ENCODE measurements at regions not wholly inside any gene's neighbourhood (a gene's known extent, or its start where the extent isn't known, plus 50 kb on each side); places are given as distances from the start of the nearest gene placed in this dataset.

GRCh38 chr2:9115229-9115628 lies 91.4 kb upstream of the ASAP2 start:
- TF ChIP-seq ZFX (IDR thresholded peaks at IDR 0.05; ENCODE audit: borderline replicate concordance), result no peak
- TF ChIP-seq, protein P1, sequence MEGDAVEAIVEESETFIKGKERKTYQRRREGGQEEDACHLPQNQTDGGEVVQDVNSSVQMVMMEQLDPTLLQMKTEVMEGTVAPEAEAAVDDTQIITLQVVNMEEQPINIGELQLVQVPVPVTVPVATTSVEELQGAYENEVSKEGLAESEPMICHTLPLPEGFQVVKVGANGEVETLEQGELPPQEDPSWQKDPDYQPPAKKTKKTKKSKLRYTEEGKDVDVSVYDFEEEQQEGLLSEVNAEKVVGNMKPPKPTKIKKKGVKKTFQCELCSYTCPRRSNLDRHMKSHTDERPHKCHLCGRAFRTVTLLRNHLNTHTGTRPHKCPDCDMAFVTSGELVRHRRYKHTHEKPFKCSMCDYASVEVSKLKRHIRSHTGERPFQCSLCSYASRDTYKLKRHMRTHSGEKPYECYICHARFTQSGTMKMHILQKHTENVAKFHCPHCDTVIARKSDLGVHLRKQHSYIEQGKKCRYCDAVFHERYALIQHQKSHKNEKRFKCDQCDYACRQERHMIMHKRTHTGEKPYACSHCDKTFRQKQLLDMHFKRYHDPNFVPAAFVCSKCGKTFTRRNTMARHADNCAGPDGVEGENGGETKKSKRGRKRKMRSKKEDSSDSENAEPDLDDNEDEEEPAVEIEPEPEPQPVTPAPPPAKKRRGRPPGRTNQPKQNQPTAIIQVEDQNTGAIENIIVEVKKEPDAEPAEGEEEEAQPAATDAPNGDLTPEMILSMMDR (IDR thresholded peaks at IDR 0.05), result no peak

GRCh38 chr2:9114458-9114857 lies 92.2 kb upstream of the ASAP2 start:
- no peak for TF ChIP-seq ZFX (IDR thresholded peaks at IDR 0.05; ENCODE audit: borderline replicate concordance)
- TF ChIP-seq, protein P1 (IDR thresholded peaks at IDR 0.05), result no peak
- no peak overlapping the region for H3K27ac ChIP-seq

More at GRCh38 chr2:9115229-9115628, 91.4 kb upstream of the ASAP2 start:
- H3K27ac ChIP-seq, result no peak overlapping the region

DNA sequence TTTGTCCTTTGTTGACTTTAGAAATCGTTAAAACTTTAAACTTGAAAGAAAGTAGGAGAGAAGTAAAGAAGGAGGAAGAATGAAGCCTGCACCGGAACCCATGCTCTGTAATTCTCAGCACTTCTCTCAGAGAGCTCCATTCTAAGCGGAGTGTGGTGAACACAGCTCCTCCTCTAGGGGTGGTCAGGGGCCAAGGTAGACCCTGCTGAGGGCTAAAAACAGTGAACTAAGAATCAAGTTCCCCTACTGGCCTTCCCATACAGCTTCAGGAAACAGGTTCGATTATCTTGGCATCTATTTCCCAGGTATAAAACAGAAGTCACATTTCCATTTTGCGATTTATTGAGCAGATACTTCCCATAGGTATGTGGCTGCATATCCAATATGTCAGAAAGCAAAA lies 92.7 kb upstream of the ASAP2 start:
- TF ChIP-seq, protein P1 (IDR thresholded peaks at IDR 0.05), result no peak
- no peak for TF ChIP-seq ZFX (IDR thresholded peaks at IDR 0.05; ENCODE audit: borderline replicate concordance)
- H3K27ac ChIP-seq, result no peak overlapping the region

GRCh38 chr2:9113262-9113661 lies 93.3 kb upstream of the ASAP2 start:
- no peak for TF ChIP-seq ZFX (IDR thresholded peaks at IDR 0.05; ENCODE audit: borderline replicate concordance)
- TF ChIP-seq, protein P1 (IDR thresholded peaks at IDR 0.05), result no peak
- no peak overlapping the region for H3K27ac ChIP-seq

GRCh38 chr2:9112079-9112721 lies 94.4 kb upstream of the ASAP2 start:
- no peak for TF ChIP-seq ZFX (IDR thresholded peaks at IDR 0.05; ENCODE audit: borderline replicate concordance)
- TF ChIP-seq, protein P1 (IDR thresholded peaks at IDR 0.05), result no peak
- no peak overlapping the region for H3K27ac ChIP-seq

DNA sequence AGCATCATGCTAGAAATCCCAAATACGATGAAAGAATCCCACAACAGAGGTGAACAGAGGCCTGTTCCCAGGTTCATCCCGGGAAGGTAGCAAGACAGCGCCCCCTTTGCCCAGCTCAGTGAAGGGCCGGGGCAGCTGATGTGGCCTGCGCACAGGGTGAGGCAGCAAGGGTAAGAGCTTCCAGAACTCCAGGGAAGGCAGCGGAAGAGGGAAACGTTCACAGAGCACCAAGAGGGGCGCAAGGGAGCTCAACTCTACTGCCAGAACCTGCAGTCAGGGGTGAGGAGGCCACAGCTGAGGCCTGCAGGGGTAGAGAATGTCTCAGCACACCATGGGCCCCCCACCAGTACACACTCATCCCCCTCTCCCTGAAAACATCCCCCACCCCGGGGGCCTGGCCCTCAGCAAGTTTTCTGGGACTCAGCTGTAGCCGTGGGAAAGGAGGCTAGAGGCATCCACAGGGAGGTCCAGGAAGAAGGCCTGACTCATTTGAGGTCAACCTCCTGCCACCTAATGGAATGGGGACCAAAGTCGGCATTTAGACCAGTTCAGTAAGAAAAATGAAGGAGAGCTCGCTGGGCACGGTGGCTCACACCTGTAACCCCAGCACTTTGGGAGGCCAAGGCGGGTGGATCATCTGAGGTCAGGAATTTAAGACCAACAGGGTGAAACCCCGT lies 95.6 kb upstream of the ASAP2 start:
- H3K27ac ChIP-seq, result no peak overlapping the region

More for the DNA sequence above, 95.6 kb upstream of the ASAP2 start:
- TF ChIP-seq, protein P1 (IDR thresholded peaks at IDR 0.05), result peak; percentile 37
- TF ChIP-seq ZFX (IDR thresholded peaks at IDR 0.05; ENCODE audit: borderline replicate concordance), result no peak

Data from 22Rv1 (cell line).